H1 (cell line): ENCODE measurements at regions not wholly inside any gene's neighbourhood (a gene's known extent, or its start where the extent isn't known, plus 50 kb on each side); places are given as distances from the start of the nearest gene placed in this dataset.

Experiments used
- CTCF ChIA-PET: fragments of 300-600 bp; sonication (Branson Sonifier 250); formaldehyde crosslinking; loops from one replicate; lab custom pipeline; 2021; ENCODE audit not compliant: partially characterized antibody; lab: Charles Lee
- POLR2A ChIA-PET: fragments of 300-600 bp; sonication (Branson Sonifier 250); formaldehyde crosslinking; loops from one replicate; lab custom pipeline; 2021; ENCODE audit warnings: inconsistent platforms; ENCODE audit not compliant: partially characterized antibody; lab: Charles Lee
- DNase-seq, 2 experiments: peaks; one replicate each; pipeline versions ENCODE4 v3.0.0 to v3.0.0-alpha.2; 2010 to 2022; ENCODE audit warnings: low spot score in 2 of 2, low read depth in 1 of 2, mixed read lengths in 1 of 2
- FAIRE-seq: peaks from 2 replicates; lab custom pipeline; 2011; peaks lifted over from hg19 to GRCh38; lab: Jason Lieb, UNC
- H2AFZ ChIP-seq: 2 replicates; pipeline ENCODE4 v1.8.1; 2012; ENCODE audit warnings: low read length, inconsistent platforms
- H2AK5ac ChIP-seq: 2 replicates; pipeline ENCODE4 v1.6.1; 2013; ENCODE audit warnings: low read depth, low read length
- H2BK120ac ChIP-seq: replicated peaks from 2 replicates; pipeline ENCODE3; 2013; ENCODE audit warnings: low read depth, low read length, inconsistent platforms
- H2BK12ac ChIP-seq: 2 replicates; pipeline ENCODE4 v1.6.1; 2013; ENCODE audit warnings: low read depth, low read length
- H2BK15ac ChIP-seq: 2 replicates; pipeline ENCODE4 v1.6.1; 2013; ENCODE audit warnings: low read length
- H2BK20ac ChIP-seq: 2 replicates; pipeline ENCODE4 v1.6.1; 2013; ENCODE audit warnings: low read length
- H2BK5ac ChIP-seq: 2 replicates; pipeline ENCODE4 v1.6.1; 2013; ENCODE audit warnings: low read depth, low read length
- H3K14ac ChIP-seq: 2 replicates; pipeline ENCODE4 v1.6.1; 2013; ENCODE audit warnings: inconsistent platforms; ENCODE audit not compliant: insufficient read length
- H3K18ac ChIP-seq: 2 replicates; pipeline ENCODE4 v1.6.1; 2013; ENCODE audit warnings: low read length; ENCODE audit errors: extremely low read depth
- H3K23ac ChIP-seq: 2 replicates; pipeline ENCODE4 v1.6.1; 2013; ENCODE audit warnings: inconsistent platforms; ENCODE audit not compliant: insufficient read length
- H3K23me2 ChIP-seq: 2 replicates; pipeline ENCODE4 v1.6.1; 2013; ENCODE audit warnings: low read depth, low read length
- H3K27ac ChIP-seq: 2 replicates; pipeline ENCODE4 v1.6.1; 2011; ENCODE audit warnings: low read depth, low read length, inconsistent platforms
- H3K27me3 ChIP-seq, 4 experiments: replicated peaks in 1 of 4; 1 replicate in 1 of 4; 2 replicates in 3 of 4; pipeline versions ENCODE4 v1.6.1 to v1.8.1; 2011 to 2013; ENCODE audit warnings: low read length in 3 of 4, mild to moderate bottlenecking in 3 of 4, inconsistent platforms in 2 of 4, mixed read lengths in 2 of 4, moderate library complexity in 1 of 4; ENCODE audit not compliant: control insufficient read depth in 3 of 4, insufficient read depth in 3 of 4; ENCODE audit errors: extremely low read depth in 1 of 4
- H3K36me3 ChIP-seq, 4 experiments: 2 replicates each; pipeline versions ENCODE4 v1.6.1 to v1.8.1; 2011 to 2013; ENCODE audit warnings: mild to moderate bottlenecking in 4 of 4, low read length in 3 of 4, moderate library complexity in 2 of 4, control low read depth in 1 of 4, inconsistent platforms in 1 of 4; ENCODE audit not compliant: insufficient read depth in 4 of 4, control insufficient read depth in 2 of 4
- H3K4ac ChIP-seq: replicated peaks from 2 replicates; pipeline ENCODE3; 2013; ENCODE audit warnings: low read length, low read depth, mixed read lengths, inconsistent platforms; ENCODE audit not compliant: insufficient read length
- H3K4me1 ChIP-seq, 4 experiments: replicated peaks in 1 of 4; 1 replicate in 1 of 4; 2 replicates in 3 of 4; pipeline versions ENCODE4 v1.6.1 to v1.8.1; 2011 to 2013; ENCODE audit warnings: low read length in 3 of 4, inconsistent platforms in 2 of 4, mixed read lengths in 1 of 4; ENCODE audit not compliant: insufficient read depth in 4 of 4, control insufficient read depth in 3 of 4
- H3K4me2 ChIP-seq, 2 experiments: 2 replicates each; pipeline versions ENCODE4 v1.6.1 to v1.8.1; 2011 to 2013; ENCODE audit warnings: low read depth in 2 of 2, low read length in 2 of 2, control low read depth in 1 of 2, inconsistent platforms in 1 of 2, mild to moderate bottlenecking in 1 of 2; ENCODE audit not compliant: insufficient read depth in 1 of 2
- H3K4me3 ChIP-seq, 4 experiments: fragments of 200-600, 300-600 bp in 1 of 4; sonication (generic), shearing (Covaris generic), sonication (Bioruptor Twin) in 1 of 4; 2 replicates each; pipeline versions ENCODE4 v1.5.1 to v1.8.1; 2011 to 2016; ENCODE audit warnings: low read length in 4 of 4, low read depth in 3 of 4, control low read depth in 2 of 4, inconsistent platforms in 2 of 4, mild to moderate bottlenecking in 2 of 4, mixed read lengths in 1 of 4, moderate library complexity in 1 of 4; ENCODE audit not compliant: insufficient read depth in 2 of 4; ENCODE audit errors: extremely low read depth in 1 of 4
- H3K56ac ChIP-seq: replicated peaks from 2 replicates; pipeline ENCODE3; 2013; ENCODE audit warnings: low read depth, mild to moderate bottlenecking, mixed read lengths, low read length, inconsistent platforms; ENCODE audit not compliant: insufficient read length
- H3K79me1 ChIP-seq: 2 replicates; pipeline ENCODE4 v1.6.1; 2013; ENCODE audit warnings: low read depth, low read length, control low read depth
- H3K79me2 ChIP-seq, 2 experiments: 2 replicates each; pipeline versions ENCODE4 v1.6.1 to v1.8.1; 2012 to 2013; ENCODE audit warnings: low read length in 2 of 2, mild to moderate bottlenecking in 2 of 2, inconsistent platforms in 1 of 2; ENCODE audit not compliant: insufficient read depth in 2 of 2, control insufficient read depth in 1 of 2
- H3K9ac ChIP-seq, 4 experiments: replicated peaks in 1 of 4; 1 replicate in 1 of 4; 2 replicates in 3 of 4; pipeline versions ENCODE4 v1.6.1 to v1.8.1; 2011 to 2013; ENCODE audit warnings: low read depth in 3 of 4, low read length in 3 of 4, control low read depth in 2 of 4, mild to moderate bottlenecking in 2 of 4, moderate library complexity in 2 of 4, inconsistent platforms in 1 of 4; ENCODE audit errors: extremely low read depth in 1 of 4
- H3K9me3 ChIP-seq, 2 experiments: 2 replicates each; pipeline versions ENCODE4 v1.6.1 to v1.8.1; 2012 to 2013; ENCODE audit warnings: mild to moderate bottlenecking in 2 of 2, moderate library complexity in 2 of 2, control low read depth in 1 of 2, inconsistent platforms in 1 of 2, low read depth in 1 of 2, low read length in 1 of 2, mixed read lengths in 1 of 2; ENCODE audit not compliant: insufficient read depth in 2 of 2
- H4K20me1 ChIP-seq, 2 experiments: replicated peaks in 1 of 2; 2 replicates each; pipeline versions ENCODE3 to v1.8.1; 2011 to 2013; ENCODE audit warnings: inconsistent platforms in 2 of 2, low read length in 2 of 2, mild to moderate bottlenecking in 1 of 2; ENCODE audit not compliant: insufficient read depth in 2 of 2, control insufficient read depth in 1 of 2
- H4K5ac ChIP-seq: 2 replicates; pipeline ENCODE4 v1.6.1; 2013; ENCODE audit warnings: low read length, low read depth, mixed read lengths, inconsistent platforms; ENCODE audit not compliant: insufficient read length
- H4K8ac ChIP-seq: 2 replicates; pipeline ENCODE4 v1.8.0; 2013; ENCODE audit warnings: mild to moderate bottlenecking, moderate library complexity, low read length, inconsistent platforms; ENCODE audit not compliant: insufficient read depth; ENCODE audit errors: extremely low read depth
- H4K91ac ChIP-seq: replicated peaks from 2 replicates; pipeline ENCODE3; 2013; ENCODE audit warnings: low read length, mixed read lengths, inconsistent platforms; ENCODE audit not compliant: insufficient read length
- ATF2 ChIP-seq: IDR thresholded peaks from 2 replicates; pipeline ENCODE4 v1.6.1; 2012; ENCODE audit warnings: low read length, inconsistent platforms
- BACH1 ChIP-seq: IDR thresholded peaks from 2 replicates; pipeline ENCODE4 v1.6.1; 2012; ENCODE audit warnings: low read length, improper control_type of control experiment
- POLR2A ChIP-seq, 2 experiments: IDR thresholded peaks; 1 replicate in 1 of 2; 2 replicates in 1 of 2; pipeline ENCODE4 v1.6.1; 2011; ENCODE audit warnings: low read depth in 2 of 2, low read length in 2 of 2, mild to moderate bottlenecking in 2 of 2; ENCODE audit errors: control extremely low read depth in 1 of 2
- TAF7 ChIP-seq: optimal IDR thresholded peaks from 2 replicates; pipeline ENCODE3; 2011; ENCODE audit warnings: low read depth, mild to moderate bottlenecking, inconsistent platforms, low read length, moderate library complexity, borderline replicate concordance
- ZNF274 ChIP-seq: IDR thresholded peaks from 2 replicates; pipeline ENCODE4 v1.7.0; 2012; ENCODE audit warnings: low read length, borderline replicate concordance; ENCODE audit errors: extremely low read depth
- WGBS, 2 experiments: shearing (Covaris generic) in 1 of 2; methylation state at CpG; one replicate each; pipeline versions ENCODE4 v1.1.6 to v1.1.7; 2013 to 2015; ENCODE audit warnings: low lambda C conversion rate in 2 of 2, mixed read lengths in 2 of 2, inconsistent platforms in 1 of 2, low coverage in 1 of 2, missing lambda C conversion rate in 1 of 2; ENCODE audit not compliant: insufficient replicate concordance in 2 of 2, insufficient coverage in 1 of 2, insufficient read length in 1 of 2; ENCODE audit errors: extremely low coverage in 1 of 2, missing lambda C conversion rate in 1 of 2; 5-methylcytosine and 5-hydroxymethylcytosine counted together
- TF ChIP-seq, protein P1 (sequence below): IDR thresholded peaks from 2 replicates; pipeline ENCODE4 v1.6.1; 2012; ENCODE audit warnings: inconsistent platforms

DNA sequence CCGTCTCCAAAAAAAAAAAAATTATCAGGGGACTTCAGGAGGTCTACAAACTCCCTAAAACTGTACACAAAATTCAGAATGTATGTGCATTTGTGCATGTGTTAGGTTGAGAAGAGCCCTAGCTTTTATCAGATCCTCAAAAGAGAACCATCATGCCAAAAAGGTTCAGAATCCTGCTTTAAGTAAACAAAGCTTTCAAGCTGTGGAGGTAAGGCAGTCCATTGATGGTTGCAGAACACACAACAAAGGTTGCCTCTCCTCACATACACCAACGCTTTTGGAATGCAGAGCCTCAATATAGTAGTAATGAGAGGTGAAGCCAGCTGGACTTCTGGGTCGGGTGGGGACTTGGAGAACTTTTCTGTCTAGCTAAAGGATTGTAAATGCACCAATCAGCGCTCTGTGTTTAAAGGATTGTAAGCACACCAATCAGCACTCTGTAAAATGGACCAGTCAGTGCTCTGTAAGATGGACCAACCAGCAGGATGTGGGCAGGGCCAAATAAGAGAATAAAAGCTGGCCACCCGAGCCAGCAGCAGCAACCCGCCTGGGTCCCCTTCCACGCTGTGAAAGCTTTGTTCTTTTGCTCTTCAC, 57.9 kb upstream of the RNF38 start:
- no peak overlapping the region for H3K9ac ChIP-seq
- H3K23me2 ChIP-seq = no peaks in the 10 kb centered on the region
- no peak overlapping the region for H3K56ac ChIP-seq
- no peak overlapping the region for H2BK12ac ChIP-seq
- no peak for FAIRE-seq
- no peaks in the 10 kb centered on the region for H3K79me1 ChIP-seq
- H2AFZ ChIP-seq = no peak overlapping the region
- H2BK5ac ChIP-seq = no peak overlapping the region
- H3K9me3 ChIP-seq = no peaks in the 10 kb centered on the region
- ChIA-PET POLR2A (interaction anchor here (1.0 to 2.6 kb wide), 3 partner anchors 16 to 28 kb away, joined by 4 to 8 read pairs (median 4); no protein-coding TSS in a partner anchor), CTCF (interaction anchor here (1.1 to 10.9 kb wide), 5 partner anchors 8 to 98 kb away, joined by 3 to 144 read pairs (median 5); no protein-coding TSS in a partner anchor)
- no peak overlapping the region for H4K8ac ChIP-seq
- no peak overlapping the region for H2AK5ac ChIP-seq
- peaks cover 0 to 8% (median 2%) of the 10 kb centered on the region in 4 experiments; a peak in 3 of 8 replicates for H3K36me3 ChIP-seq
- no peaks in the 10 kb centered on the region for H3K4me1 ChIP-seq
- H3K4me2 ChIP-seq = no peak overlapping the region
- TF ChIP-seq ZNF274 (no peak), BACH1 (no peak), TAF7 (no peak), ATF2 (no peak), POLR2A (IDR thresholded peaks at IDR 0.05; ENCODE audit: control extremely low read depth in 1 of 2, low read depth in 2 of 2, low read length in 2 of 2) (no peak)
- TF ChIP-seq, protein P1, sequence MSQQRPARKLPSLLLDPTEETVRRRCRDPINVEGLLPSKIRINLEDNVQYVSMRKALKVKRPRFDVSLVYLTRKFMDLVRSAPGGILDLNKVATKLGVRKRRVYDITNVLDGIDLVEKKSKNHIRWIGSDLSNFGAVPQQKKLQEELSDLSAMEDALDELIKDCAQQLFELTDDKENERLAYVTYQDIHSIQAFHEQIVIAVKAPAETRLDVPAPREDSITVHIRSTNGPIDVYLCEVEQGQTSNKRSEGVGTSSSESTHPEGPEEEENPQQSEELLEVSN = no peak
- H3K4ac ChIP-seq = no peak overlapping the region
- no peak overlapping the region for H2BK20ac ChIP-seq
- no peak for DNase-seq
- no peak overlapping the region for H4K5ac ChIP-seq
- no peak overlapping the region for H3K18ac ChIP-seq
- peaks cover 5 to 93% of the 10 kb centered on the region in 2 experiments; a peak in 3 of 4 replicates for H3K79me2 ChIP-seq
- no peak overlapping the region for H3K14ac ChIP-seq
- no peak overlapping the region for H3K4me3 ChIP-seq
- no peaks in the 10 kb centered on the region for H3K27me3 ChIP-seq
- H3K23ac ChIP-seq = no peak overlapping the region
- H3K27ac ChIP-seq = no peak overlapping the region
- H4K20me1 ChIP-seq = peaks cover 0 to 5% of the 10 kb centered on the region in 2 experiments
- H4K91ac ChIP-seq = no peak overlapping the region
- no peak overlapping the region for H2BK120ac ChIP-seq
- WGBS, 2 experiments = 80% methylated on average over 7 of the region's 7 CpGs; no CpG with 5 or more reads in 1 of the 2 experiments
- no peak overlapping the region for H2BK15ac ChIP-seq
